Esophagus squamous epithelium (tissue), 4 donors: ENCODE measurements at regions not wholly inside any gene's neighbourhood (a gene's known extent, or its start where the extent isn't known, plus 50 kb on each side); places are given as distances from the start of the nearest gene placed in this dataset.

ENCODE experiments used
- POLR2A ChIP-seq, 4 donors: fragments of 450-650 bp; IDR thresholded peaks; one replicate each; pipeline ENCODE4 v1.6.1; 2017; ENCODE audit warnings: antibody characterized with exemption in 4 of 4, mild to moderate bottlenecking in 4 of 4, moderate library complexity in 3 of 4
- TF ChIP-seq, protein P1 (sequence below), 6 experiments: fragments of 450-650 bp in 4 of 6; fragments of 200-600 bp in 2 of 6; sonication (generic) in 2 of 6; IDR thresholded peaks; one replicate each; pipeline ENCODE4 v1.5.1; 2016 to 2019; ENCODE audit warnings: antibody characterized with exemption in 6 of 6, mild to moderate bottlenecking in 4 of 6, moderate library complexity in 4 of 6

DNA sequence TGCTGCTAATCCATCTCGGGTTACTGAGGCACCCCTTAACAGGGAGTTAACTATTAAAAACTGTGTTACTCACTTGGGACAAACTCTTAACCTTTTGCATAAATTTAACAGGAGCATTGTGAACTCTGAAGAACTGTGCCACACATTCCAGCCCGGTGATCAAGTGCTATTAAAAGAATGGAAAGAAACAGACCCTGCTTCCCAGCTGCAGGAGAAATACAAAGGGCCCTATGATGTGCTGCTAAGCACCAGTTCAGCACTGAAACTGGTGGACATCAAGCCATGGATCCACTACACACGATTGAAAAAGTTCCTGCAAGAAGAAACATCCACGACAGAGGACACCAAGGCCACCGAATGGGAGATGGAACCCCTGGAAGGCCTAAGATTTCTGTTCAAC is 114.7 kb upstream of the PLCL2 start:
- TF ChIP-seq, protein P1, sequence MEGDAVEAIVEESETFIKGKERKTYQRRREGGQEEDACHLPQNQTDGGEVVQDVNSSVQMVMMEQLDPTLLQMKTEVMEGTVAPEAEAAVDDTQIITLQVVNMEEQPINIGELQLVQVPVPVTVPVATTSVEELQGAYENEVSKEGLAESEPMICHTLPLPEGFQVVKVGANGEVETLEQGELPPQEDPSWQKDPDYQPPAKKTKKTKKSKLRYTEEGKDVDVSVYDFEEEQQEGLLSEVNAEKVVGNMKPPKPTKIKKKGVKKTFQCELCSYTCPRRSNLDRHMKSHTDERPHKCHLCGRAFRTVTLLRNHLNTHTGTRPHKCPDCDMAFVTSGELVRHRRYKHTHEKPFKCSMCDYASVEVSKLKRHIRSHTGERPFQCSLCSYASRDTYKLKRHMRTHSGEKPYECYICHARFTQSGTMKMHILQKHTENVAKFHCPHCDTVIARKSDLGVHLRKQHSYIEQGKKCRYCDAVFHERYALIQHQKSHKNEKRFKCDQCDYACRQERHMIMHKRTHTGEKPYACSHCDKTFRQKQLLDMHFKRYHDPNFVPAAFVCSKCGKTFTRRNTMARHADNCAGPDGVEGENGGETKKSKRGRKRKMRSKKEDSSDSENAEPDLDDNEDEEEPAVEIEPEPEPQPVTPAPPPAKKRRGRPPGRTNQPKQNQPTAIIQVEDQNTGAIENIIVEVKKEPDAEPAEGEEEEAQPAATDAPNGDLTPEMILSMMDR (IDR thresholded peaks at IDR 0.05), result no peak
- no peak for TF ChIP-seq POLR2A (IDR thresholded peaks at IDR 0.05)
